ENCODE measurements at regions not wholly inside any gene's neighbourhood (a gene's known extent, or its start where the extent isn't known, plus 50 kb on each side); places are given as distances from the start of the nearest gene placed in this dataset.

DNA sequence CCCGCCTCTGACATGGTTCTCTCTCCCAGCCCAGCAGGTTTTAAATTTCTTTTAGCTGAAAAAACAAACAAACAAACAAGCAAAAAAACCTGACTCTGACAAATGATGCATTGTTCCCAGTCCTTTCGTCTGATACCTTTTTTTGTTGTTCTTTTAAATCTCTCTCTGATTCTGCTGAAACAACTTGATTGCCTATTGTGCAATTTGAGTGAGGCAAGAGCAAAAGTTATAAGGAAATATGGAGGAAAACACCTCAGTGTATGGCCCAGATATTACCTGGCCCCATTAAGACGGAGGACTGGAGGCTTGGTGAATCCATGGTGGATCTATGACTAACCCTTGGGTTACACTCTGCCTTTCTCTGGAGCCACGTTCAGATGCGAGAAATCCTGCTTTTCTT, 164.0 kb downstream of the MELK start:
- no peak for TF ChIP-seq FOXP2 (optimal IDR thresholded peaks at IDR 0.05; ENCODE audit: borderline replicate concordance, extremely low read depth, extremely low read length, insufficient read depth)

DNA sequence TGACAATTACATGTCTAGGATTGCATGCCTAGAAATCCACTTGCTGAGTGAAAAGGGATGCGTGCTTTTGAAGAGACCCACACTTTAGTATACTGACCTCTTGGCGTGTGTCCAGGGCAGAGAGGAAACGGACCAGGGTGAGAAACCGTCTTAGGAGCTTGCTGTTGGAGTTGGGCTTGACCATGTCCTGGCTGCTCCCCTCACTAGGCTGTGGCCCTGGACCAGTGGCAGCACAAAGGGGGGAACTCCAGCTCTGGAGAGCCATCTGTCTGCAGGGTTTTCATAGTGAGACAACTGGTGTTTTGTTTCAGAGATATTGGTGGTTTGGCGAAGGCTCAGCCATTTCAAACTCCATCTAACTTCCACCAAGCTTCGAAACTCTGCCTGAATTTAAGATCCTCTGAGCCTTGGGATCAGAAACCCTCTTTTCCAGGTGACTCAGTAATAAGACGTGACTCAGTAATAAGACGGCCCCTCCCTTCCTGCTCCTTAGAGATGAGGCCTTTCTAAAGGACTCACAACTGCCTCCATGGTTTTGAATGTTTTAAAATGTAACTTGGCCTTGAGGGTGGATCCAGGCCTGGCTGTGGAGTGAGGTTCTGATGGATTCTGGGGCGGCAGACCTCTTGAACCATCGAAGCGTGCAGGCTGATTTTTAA, 165.8 kb downstream of the MELK start:
- TF ChIP-seq FOXP2 (optimal IDR thresholded peaks at IDR 0.05; ENCODE audit: borderline replicate concordance, extremely low read depth, extremely low read length, insufficient read depth) (no peak), POLR2AphosphoS5 (IDR thresholded peaks at IDR 0.05; ENCODE audit: low read depth, low read length) (no peak), SIN3A (IDR thresholded peaks at IDR 0.05; ENCODE audit: borderline replicate concordance, insufficient read depth, low read length) (no peak), TAF1 (IDR thresholded peaks at IDR 0.05; ENCODE audit: borderline replicate concordance, insufficient read depth, low read length) (no peak)
- TF ChIP-seq, protein P1, sequence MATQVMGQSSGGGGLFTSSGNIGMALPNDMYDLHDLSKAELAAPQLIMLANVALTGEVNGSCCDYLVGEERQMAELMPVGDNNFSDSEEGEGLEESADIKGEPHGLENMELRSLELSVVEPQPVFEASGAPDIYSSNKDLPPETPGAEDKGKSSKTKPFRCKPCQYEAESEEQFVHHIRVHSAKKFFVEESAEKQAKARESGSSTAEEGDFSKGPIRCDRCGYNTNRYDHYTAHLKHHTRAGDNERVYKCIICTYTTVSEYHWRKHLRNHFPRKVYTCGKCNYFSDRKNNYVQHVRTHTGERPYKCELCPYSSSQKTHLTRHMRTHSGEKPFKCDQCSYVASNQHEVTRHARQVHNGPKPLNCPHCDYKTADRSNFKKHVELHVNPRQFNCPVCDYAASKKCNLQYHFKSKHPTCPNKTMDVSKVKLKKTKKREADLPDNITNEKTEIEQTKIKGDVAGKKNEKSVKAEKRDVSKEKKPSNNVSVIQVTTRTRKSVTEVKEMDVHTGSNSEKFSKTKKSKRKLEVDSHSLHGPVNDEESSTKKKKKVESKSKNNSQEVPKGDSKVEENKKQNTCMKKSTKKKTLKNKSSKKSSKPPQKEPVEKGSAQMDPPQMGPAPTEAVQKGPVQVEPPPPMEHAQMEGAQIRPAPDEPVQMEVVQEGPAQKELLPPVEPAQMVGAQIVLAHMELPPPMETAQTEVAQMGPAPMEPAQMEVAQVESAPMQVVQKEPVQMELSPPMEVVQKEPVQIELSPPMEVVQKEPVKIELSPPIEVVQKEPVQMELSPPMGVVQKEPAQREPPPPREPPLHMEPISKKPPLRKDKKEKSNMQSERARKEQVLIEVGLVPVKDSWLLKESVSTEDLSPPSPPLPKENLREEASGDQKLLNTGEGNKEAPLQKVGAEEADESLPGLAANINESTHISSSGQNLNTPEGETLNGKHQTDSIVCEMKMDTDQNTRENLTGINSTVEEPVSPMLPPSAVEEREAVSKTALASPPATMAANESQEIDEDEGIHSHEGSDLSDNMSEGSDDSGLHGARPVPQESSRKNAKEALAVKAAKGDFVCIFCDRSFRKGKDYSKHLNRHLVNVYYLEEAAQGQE (IDR thresholded peaks at IDR 0.05; ENCODE audit: insufficient read depth in 1 of 2, low read depth in 2 of 2, low read length in 2 of 2), result no peak

DNA sequence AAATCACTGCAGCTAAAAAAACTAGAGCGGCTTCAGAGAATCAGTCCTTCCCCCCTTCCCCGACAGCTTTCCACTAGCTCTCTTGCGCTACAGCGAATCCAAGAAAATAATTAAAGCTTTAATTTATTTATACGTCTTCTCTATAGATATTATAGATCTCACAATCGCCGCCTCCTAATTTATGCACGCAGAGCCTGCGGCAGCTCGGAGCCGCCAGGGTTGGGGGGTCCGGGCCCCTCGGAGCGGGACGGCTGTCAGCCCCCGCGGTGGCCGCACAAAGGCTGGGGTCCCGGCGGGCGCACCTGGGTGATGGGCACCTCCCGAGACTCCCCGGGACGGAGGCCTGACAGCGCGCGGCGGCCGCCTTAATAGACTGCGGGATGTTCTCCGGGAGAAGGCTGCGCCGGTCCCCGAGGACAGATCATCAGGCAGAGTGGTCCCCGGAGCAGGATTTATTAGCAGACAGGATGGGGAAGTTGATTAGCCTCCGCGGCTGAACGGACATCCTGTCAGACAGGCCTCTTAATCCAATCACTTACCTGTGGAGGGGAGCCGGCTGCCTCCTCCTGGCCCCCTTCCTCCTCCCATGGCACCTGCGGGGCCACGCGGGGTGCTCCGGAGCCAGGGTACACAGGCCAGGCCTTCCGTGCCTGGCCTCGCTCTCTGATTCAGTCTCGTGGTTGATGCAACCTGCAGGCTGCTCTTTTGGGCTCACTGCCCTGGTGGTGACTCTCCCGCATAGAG, 166.8 kb downstream of the MELK start:
- TF ChIP-seq, protein P1 (IDR thresholded peaks at IDR 0.05; ENCODE audit: insufficient read depth in 1 of 2, low read depth in 2 of 2, low read length in 2 of 2), result no peak
- no peak for TF ChIP-seq FOXP2 (optimal IDR thresholded peaks at IDR 0.05; ENCODE audit: borderline replicate concordance, extremely low read depth, extremely low read length, insufficient read depth)
- TF ChIP-seq TAF1 (IDR thresholded peaks at IDR 0.05; ENCODE audit: borderline replicate concordance, insufficient read depth, low read length), result no peak
- TF ChIP-seq POLR2AphosphoS5 (IDR thresholded peaks at IDR 0.05; ENCODE audit: low read depth, low read length), result no peak
- no peak for TF ChIP-seq SIN3A (IDR thresholded peaks at IDR 0.05; ENCODE audit: borderline replicate concordance, insufficient read depth, low read length)

DNA sequence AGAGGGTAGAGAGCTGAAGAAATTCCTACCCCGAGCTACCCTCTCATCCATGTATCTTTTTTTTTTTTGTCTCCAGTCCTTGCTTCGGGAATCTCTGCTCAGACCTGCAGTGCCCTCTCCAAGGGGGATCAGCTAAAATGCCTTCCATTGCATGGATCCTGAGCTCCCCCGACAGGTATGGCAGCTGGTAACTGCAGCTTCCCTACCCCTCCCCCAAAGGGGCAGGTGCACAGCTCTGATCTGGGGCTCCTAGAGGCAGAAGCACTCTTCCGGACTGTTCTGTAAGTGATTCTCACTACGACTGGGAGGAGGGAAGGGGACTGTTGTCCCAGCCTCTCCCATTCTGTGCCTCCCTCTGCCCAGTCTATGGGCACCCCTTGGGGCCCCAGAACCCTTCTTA, 169.6 kb downstream of the MELK start:
- TF ChIP-seq, protein P1 (IDR thresholded peaks at IDR 0.05; ENCODE audit: insufficient read depth in 1 of 2, low read depth in 2 of 2, low read length in 2 of 2), result no peak
- TF ChIP-seq TAF1 (IDR thresholded peaks at IDR 0.05; ENCODE audit: borderline replicate concordance, insufficient read depth, low read length), result no peak
- no peak for TF ChIP-seq POLR2AphosphoS5 (IDR thresholded peaks at IDR 0.05; ENCODE audit: low read depth, low read length)

DNA sequence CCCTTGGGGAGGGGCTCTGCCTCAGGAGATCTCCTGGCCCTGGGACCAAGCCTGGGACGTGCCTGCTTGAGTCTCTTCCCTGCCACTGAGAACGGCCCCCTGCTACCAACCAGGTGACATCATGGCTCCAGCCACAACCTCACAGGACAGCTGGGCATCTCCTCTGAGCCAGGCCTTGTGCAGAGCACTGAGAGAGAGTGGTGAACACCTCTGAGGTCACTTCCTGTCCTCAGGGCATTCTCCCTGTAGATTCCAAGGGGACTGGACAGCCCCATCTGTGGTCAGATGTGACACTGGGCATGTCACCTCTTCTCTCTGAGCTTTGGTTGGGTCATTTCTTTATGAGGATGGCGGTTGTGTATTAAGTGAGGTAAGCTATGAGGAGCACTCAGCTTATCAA, 172.0 kb downstream of the MELK start:
- TF ChIP-seq TAF1 (IDR thresholded peaks at IDR 0.05; ENCODE audit: borderline replicate concordance, insufficient read depth, low read length) (no peak), POLR2AphosphoS5 (IDR thresholded peaks at IDR 0.05; ENCODE audit: low read depth, low read length) (no peak), SIN3A (IDR thresholded peaks at IDR 0.05; ENCODE audit: borderline replicate concordance, insufficient read depth, low read length) (no peak), FOXP2 (optimal IDR thresholded peaks at IDR 0.05; ENCODE audit: borderline replicate concordance, extremely low read depth, extremely low read length, insufficient read depth) (no peak)
- TF ChIP-seq, protein P1 (IDR thresholded peaks at IDR 0.05; ENCODE audit: insufficient read depth in 1 of 2, low read depth in 2 of 2, low read length in 2 of 2), result no peak

All from PFSK-1 (cell line).